HG02970 (cell line): ENCODE measurements at regions not wholly inside any gene's neighbourhood (a gene's known extent, or its start where the extent isn't known, plus 50 kb on each side); places are given as distances from the start of the nearest gene placed in this dataset.

Experiments
- ATAC-seq: cut with Tn5 transposase; IDR thresholded peaks from one replicate; pipeline ENCODE4 v1.9.1; 2021; ENCODE audit warnings: mild to moderate bottlenecking, moderate library complexity, moderate number of reproducible peaks; ENCODE audit not compliant: unreplicated experiment, low FRiP score

- ATAC-seq: no peak
Observed at GRCh38 chr2:37586663-37587317, 84.7 kb downstream of the CDC42EP3 start.

GRCh38 chr2:37587817-37588216 is 83.6 kb downstream of the CDC42EP3 start:
- ATAC-seq: no peak

GRCh38 chr2:37588316-37588777 is 83.1 kb downstream of the CDC42EP3 start:
- no peak for ATAC-seq

- no peak for ATAC-seq
Observed at GRCh38 chr2:37589298-37589697, 82.1 kb downstream of the CDC42EP3 start.

GRCh38 chr2:37590119-37590571 is 81.3 kb downstream of the CDC42EP3 start:
- no peak for ATAC-seq
